HCT116 (cell line): ENCODE measurements at regions not wholly inside any gene's neighbourhood (a gene's known extent, or its start where the extent isn't known, plus 50 kb on each side); places are given as distances from the start of the nearest gene placed in this dataset.

Experiments
- ATAC-seq: fragments of 200-7000 bp; cut with Tn5 transposase; 2 replicates; pipeline ENCODE4 v1.9.1; 2020; ENCODE audit warnings: mild to moderate bottlenecking, moderate library complexity
- BruUV-seq: library from RNA; stranded (reverse); fragments of 400-500 nt; replicated peaks from 2 replicates; lab custom pipeline; 2021; lab: Mats Ljungman, UMichigan
- CTCF ChIA-PET: fragments of 300-600 bp; sonication (Branson Sonifier 250); formaldehyde crosslinking; loops from one replicate; lab custom pipeline; 2021; ENCODE audit warnings: antibody characterized with exemption; lab: Charles Lee
- POLR2A ChIA-PET: fragments of 300-600, 350-600 bp; sonication (Branson Sonifier 250); formaldehyde crosslinking; loops from one replicate; lab custom pipeline; 2021; ENCODE audit warnings: antibody characterized with exemption; lab: Charles Lee
- RAD21 ChIA-PET, 2 experiments: fragments of 300-600 bp; sonication (Branson Sonifier 250); formaldehyde crosslinking; loops; one replicate each; lab custom pipeline; 2023; ENCODE audit warnings: low total read pairs in 2 of 2; ENCODE audit not compliant: uncharacterized antibody in 2 of 2, unreplicated experiment in 2 of 2, low non-redundant PET in 1 of 2; lab: Charles Lee
- DNase-seq: peaks from one replicate; pipeline ENCODE4 v3.0.0-alpha.2; 2010; ENCODE audit warnings: low read depth, low spot score
- H2AFZ ChIP-seq: fragments of 200-600 bp; shearing (Covaris generic), sonication (generic); 2 replicates; pipeline ENCODE4 v1.6.1; 2017; ENCODE audit warnings: low read depth, mixed run types, mixed read lengths, antibody characterized with exemption, low read length; ENCODE audit not compliant: poor library complexity, severe bottlenecking
- H3K27ac ChIP-seq: 2 replicates; pipeline ENCODE4 v1.5.1; 2012; ENCODE audit warnings: low read depth, low read length
- H3K27me3 ChIP-seq: fragments of 200-600 bp; sonication (generic); 2 replicates; pipeline ENCODE4 v1.6.1; 2016; ENCODE audit warnings: mixed run types, low read length, mixed read lengths; ENCODE audit not compliant: insufficient read depth
- H3K36me3 ChIP-seq, 2 experiments: fragments of 200-500 bp in 1 of 2; fragments of 200-600 bp in 1 of 2; sonication (Bioruptor generic) in 1 of 2; sonication (generic) in 1 of 2; 2 replicates each; pipeline versions ENCODE4 v1.5.1 to v1.6.1; 2014 to 2016; ENCODE audit warnings: low read length in 2 of 2, inconsistent platforms in 1 of 2, mixed read lengths in 1 of 2, mixed run types in 1 of 2; ENCODE audit not compliant: insufficient read depth in 2 of 2, control insufficient read depth in 1 of 2
- H3K4me1 ChIP-seq, 2 experiments: fragments of 200-600 bp in 1 of 2; sonication (generic) in 1 of 2; 2 replicates each; pipeline versions ENCODE4 v1.5.1 to v1.6.1; 2012 to 2017; ENCODE audit warnings: low read length in 2 of 2, inconsistent platforms in 1 of 2, mild to moderate bottlenecking in 1 of 2, mixed read lengths in 1 of 2, mixed run types in 1 of 2, moderate library complexity in 1 of 2; ENCODE audit not compliant: insufficient read depth in 2 of 2, control insufficient read depth in 1 of 2
- H3K4me2 ChIP-seq: fragments of 200-600 bp; sonication (generic); 2 replicates; pipeline ENCODE4 v1.6.1; 2017; ENCODE audit warnings: mixed run types, low read length, mixed read lengths
- H3K4me3 ChIP-seq, 2 experiments: fragments of 200-600 bp in 1 of 2; sonication (generic) in 1 of 2; replicated peaks in 1 of 2; 2 replicates each; pipeline ENCODE4 v1.5.1; 2011 to 2016; ENCODE audit warnings: low read length in 2 of 2, control low read depth in 1 of 2, low read depth in 1 of 2, mild to moderate bottlenecking in 1 of 2, mixed read lengths in 1 of 2, mixed run types in 1 of 2
- H3K79me2 ChIP-seq: fragments of 200-600 bp; sonication (generic); 2 replicates; pipeline ENCODE4 v1.6.1; 2017; ENCODE audit warnings: mild to moderate bottlenecking, mixed run types, low read length, moderate library complexity, mixed read lengths; ENCODE audit not compliant: insufficient read depth
- H3K9ac ChIP-seq: fragments of 200-600 bp; sonication (generic); 2 replicates; pipeline ENCODE4 v1.6.1; 2016; ENCODE audit warnings: low read length, mixed read lengths
- H3K9me2 ChIP-seq: fragments of 200-600 bp; sonication (generic), shearing (Covaris generic); 2 replicates; pipeline ENCODE4 v1.6.1; 2017; ENCODE audit warnings: mixed run types, mild to moderate bottlenecking, moderate library complexity; ENCODE audit not compliant: insufficient read depth
- H3K9me3 ChIP-seq, 2 experiments: fragments of 200-500 bp in 1 of 2; fragments of 200-600 bp in 1 of 2; sonication (Bioruptor generic) in 1 of 2; sonication (generic) in 1 of 2; 2 replicates each; pipeline ENCODE4 v1.6.1; 2014 to 2017; ENCODE audit warnings: low read length in 2 of 2, mixed read lengths in 2 of 2, inconsistent platforms in 1 of 2, low read depth in 1 of 2, mild to moderate bottlenecking in 1 of 2, mixed run types in 1 of 2, moderate library complexity in 1 of 2; ENCODE audit not compliant: control insufficient read depth in 1 of 2, insufficient read depth in 1 of 2
- H4K20me1 ChIP-seq: fragments of 200-600 bp; sonication (generic), shearing (Covaris generic); 2 replicates; pipeline ENCODE4 v1.6.1; 2017; ENCODE audit warnings: mixed run types, mild to moderate bottlenecking, moderate library complexity; ENCODE audit not compliant: insufficient read depth
- ATF3 ChIP-seq: IDR thresholded peaks from 2 replicates; pipeline ENCODE4 v1.6.1; 2012
- CBX3 ChIP-seq: IDR thresholded peaks from 2 replicates; pipeline ENCODE4 v1.6.1; 2012; ENCODE audit warnings: low read depth
- CEBPB ChIP-seq: IDR thresholded peaks from 2 replicates; pipeline ENCODE4 v1.6.1; 2012; ENCODE audit warnings: low read depth
- EGR1 ChIP-seq: IDR thresholded peaks from 2 replicates; pipeline ENCODE4 v1.6.1; 2012; ENCODE audit warnings: low read depth
- EZH2 ChIP-seq: fragments of 200-600 bp; sonication (generic); IDR thresholded peaks from 2 replicates; pipeline ENCODE4 v1.6.1; 2017; ENCODE audit warnings: antibody characterized with exemption, mixed run types
- EZH2phosphoT487 ChIP-seq: fragments of 200-600 bp; IDR thresholded peaks from 2 replicates; pipeline ENCODE4 v1.6.1; 2018; ENCODE audit warnings: antibody characterized with exemption, borderline replicate concordance
- FOSL1 ChIP-seq: IDR thresholded peaks from 2 replicates; pipeline ENCODE4 v1.6.1; 2012; ENCODE audit warnings: low read depth
- JUND ChIP-seq: IDR thresholded peaks from 2 replicates; pipeline ENCODE4 v1.6.1; 2012
- POLR2AphosphoS5 ChIP-seq: IDR thresholded peaks from 2 replicates; pipeline ENCODE4 v1.6.1; 2011; ENCODE audit warnings: mild to moderate bottlenecking, low read depth, low read length, moderate library complexity
- RAD21 ChIP-seq: IDR thresholded peaks from 2 replicates; pipeline ENCODE4 v1.6.1; 2012; ENCODE audit warnings: low read depth, mild to moderate bottlenecking
- REST ChIP-seq: IDR thresholded peaks from 2 replicates; pipeline ENCODE4 v1.6.1; 2012; ENCODE audit warnings: low read depth
- SIN3A ChIP-seq: IDR thresholded peaks from 2 replicates; pipeline ENCODE4 v1.6.1; 2012; ENCODE audit warnings: low read depth
- SP1 ChIP-seq: IDR thresholded peaks from 2 replicates; pipeline ENCODE4 v1.6.1; 2012; ENCODE audit warnings: low read depth
- SRF ChIP-seq: IDR thresholded peaks from 2 replicates; pipeline ENCODE4 v1.6.1; 2012; ENCODE audit warnings: low read depth
- TCF7L2 ChIP-seq: IDR thresholded peaks from 2 replicates; pipeline ENCODE4 v1.7.0; 2011; ENCODE audit warnings: borderline replicate concordance, inconsistent platforms; ENCODE audit not compliant: insufficient read depth, insufficient read length; ENCODE audit errors: extremely low read depth
- ZFX ChIP-seq: fragments of 450-650 bp; IDR thresholded peaks from 2 replicates; pipeline ENCODE4 v1.6.1; 2017
- ZNF274 ChIP-seq: fragments of 200-500 bp; sonication (Bioruptor generic); IDR thresholded peaks from 2 replicates; pipeline ENCODE4 v1.6.1; 2014; ENCODE audit warnings: mild to moderate bottlenecking, low read depth, low read length, inconsistent platforms
- intact Hi-C: fragments of 100-400 bp; cut with micrococcal nuclease; formaldehyde crosslinking; loops from 2 replicates; pipeline ENCODE4 v1.10.0; 2022
- TF ChIP-seq, protein P1 (sequence below), 3 experiments: fragments of 200-600 bp in 1 of 3; sonication (generic) in 1 of 3; IDR thresholded peaks in 2 of 3; conservative IDR thresholded peaks in 1 of 3; 2 replicates each; pipeline ENCODE4 v1.5.1; 2012 to 2017; ENCODE audit warnings: low read depth in 2 of 3, low read length in 2 of 3, antibody characterized with exemption in 1 of 3, borderline replicate concordance in 1 of 3, control low read depth in 1 of 3, mild to moderate bottlenecking in 1 of 3, mixed read lengths in 1 of 3, mixed run types in 1 of 3, moderate library complexity in 1 of 3; ENCODE audit not compliant: insufficient read depth in 1 of 3

- RAD21 ChIA-PET = no interaction called here
- POLR2A ChIA-PET = no interaction called here
- Histone ChIP-seq H3K4me3 (no peak overlapping the region), H3K79me2 (no peaks in the 10 kb centered on the region), H3K36me3 (no peaks in the 10 kb centered on the region), H3K4me1 (no peaks in the 10 kb centered on the region), H3K9me2 (no peaks in the 10 kb centered on the region), H3K9ac (no peak overlapping the region), H3K9me3 (no peaks in the 10 kb centered on the region), H3K27me3 (no peaks in the 10 kb centered on the region), H3K4me2 (no peak overlapping the region), H2AFZ (no peak overlapping the region), H4K20me1 (no peaks in the 10 kb centered on the region), H3K27ac (no peak overlapping the region)
- DNase-seq (no peak), ATAC-seq (no peak)
- intact Hi-C loops = no loop called here
- CTCF ChIA-PET = no interaction called here
- TF ChIP-seq REST = no peak
- TF ChIP-seq POLR2AphosphoS5 = no peak
- TF ChIP-seq EZH2 = no peak
- TF ChIP-seq TCF7L2 = no peak
- no peak for TF ChIP-seq CEBPB
- no peak for TF ChIP-seq RAD21
- TF ChIP-seq FOSL1 = no peak
- TF ChIP-seq, protein P1, sequence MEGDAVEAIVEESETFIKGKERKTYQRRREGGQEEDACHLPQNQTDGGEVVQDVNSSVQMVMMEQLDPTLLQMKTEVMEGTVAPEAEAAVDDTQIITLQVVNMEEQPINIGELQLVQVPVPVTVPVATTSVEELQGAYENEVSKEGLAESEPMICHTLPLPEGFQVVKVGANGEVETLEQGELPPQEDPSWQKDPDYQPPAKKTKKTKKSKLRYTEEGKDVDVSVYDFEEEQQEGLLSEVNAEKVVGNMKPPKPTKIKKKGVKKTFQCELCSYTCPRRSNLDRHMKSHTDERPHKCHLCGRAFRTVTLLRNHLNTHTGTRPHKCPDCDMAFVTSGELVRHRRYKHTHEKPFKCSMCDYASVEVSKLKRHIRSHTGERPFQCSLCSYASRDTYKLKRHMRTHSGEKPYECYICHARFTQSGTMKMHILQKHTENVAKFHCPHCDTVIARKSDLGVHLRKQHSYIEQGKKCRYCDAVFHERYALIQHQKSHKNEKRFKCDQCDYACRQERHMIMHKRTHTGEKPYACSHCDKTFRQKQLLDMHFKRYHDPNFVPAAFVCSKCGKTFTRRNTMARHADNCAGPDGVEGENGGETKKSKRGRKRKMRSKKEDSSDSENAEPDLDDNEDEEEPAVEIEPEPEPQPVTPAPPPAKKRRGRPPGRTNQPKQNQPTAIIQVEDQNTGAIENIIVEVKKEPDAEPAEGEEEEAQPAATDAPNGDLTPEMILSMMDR (IDR thresholded peaks at IDR 0.05 in 2 of 3, conservative IDR thresholded peaks at IDR 0.05 in 1 of 3; ENCODE audit: borderline replicate concordance in 1 of 3, insufficient read depth in 1 of 3, low read depth in 2 of 3, low read length in 2 of 3) = no peak
- TF ChIP-seq ATF3 = no peak
- no peak for TF ChIP-seq CBX3
- TF ChIP-seq ZNF274 = no peak
- no peak for TF ChIP-seq EZH2phosphoT487
- TF ChIP-seq JUND = no peak
- TF ChIP-seq SRF = no peak
- no peak for TF ChIP-seq SP1
- no peak for TF ChIP-seq ZFX
- no peak for TF ChIP-seq SIN3A
- no peak for TF ChIP-seq EGR1
- BruUV-seq = no TSS peak
These were observed 400.5 kb upstream of the PCDH9 start for GRCh38 chr13:67630640-67631039.
